ENCODE measurements at regions not wholly inside any gene's neighbourhood (a gene's known extent, or its start where the extent isn't known, plus 50 kb on each side); places are given as distances from the start of the nearest gene placed in this dataset.

DNA sequence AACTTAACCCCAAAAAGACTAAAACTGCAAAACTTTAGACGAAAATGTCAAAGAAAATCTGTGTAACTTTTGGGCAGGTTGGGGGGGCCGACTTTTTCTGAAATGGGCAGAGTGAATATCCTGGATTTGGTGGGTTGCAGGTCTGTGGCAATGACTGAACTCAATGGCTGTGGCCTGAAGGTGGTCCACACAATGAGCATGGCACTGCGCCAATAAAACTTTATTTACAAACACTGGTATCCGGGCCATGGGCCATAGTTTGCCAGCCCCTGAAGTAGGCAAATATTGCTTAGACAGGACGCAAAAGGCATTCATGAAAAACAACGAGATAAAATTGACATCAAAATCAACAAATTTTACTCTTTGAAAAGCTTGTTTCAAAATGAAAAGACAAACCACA, 66.2 kb downstream of the RTP5 start (continued):
- TF ChIP-seq, protein P1, sequence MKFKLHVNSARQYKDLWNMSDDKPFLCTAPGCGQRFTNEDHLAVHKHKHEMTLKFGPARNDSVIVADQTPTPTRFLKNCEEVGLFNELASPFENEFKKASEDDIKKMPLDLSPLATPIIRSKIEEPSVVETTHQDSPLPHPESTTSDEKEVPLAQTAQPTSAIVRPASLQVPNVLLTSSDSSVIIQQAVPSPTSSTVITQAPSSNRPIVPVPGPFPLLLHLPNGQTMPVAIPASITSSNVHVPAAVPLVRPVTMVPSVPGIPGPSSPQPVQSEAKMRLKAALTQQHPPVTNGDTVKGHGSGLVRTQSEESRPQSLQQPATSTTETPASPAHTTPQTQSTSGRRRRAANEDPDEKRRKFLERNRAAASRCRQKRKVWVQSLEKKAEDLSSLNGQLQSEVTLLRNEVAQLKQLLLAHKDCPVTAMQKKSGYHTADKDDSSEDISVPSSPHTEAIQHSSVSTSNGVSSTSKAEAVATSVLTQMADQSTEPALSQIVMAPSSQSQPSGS (IDR thresholded peaks at IDR 0.05; ENCODE audit: low read length) = no peak
- TF ChIP-seq KDM1A (IDR thresholded peaks at IDR 0.05; ENCODE audit: borderline replicate concordance, low read length) (no peak), KDM5A (IDR thresholded peaks at IDR 0.05; ENCODE audit: low read length) (no peak), TEAD4 (IDR thresholded peaks at IDR 0.05; ENCODE audit: low read depth, low read length) (no peak)
- TF ChIP-seq, protein P2, sequence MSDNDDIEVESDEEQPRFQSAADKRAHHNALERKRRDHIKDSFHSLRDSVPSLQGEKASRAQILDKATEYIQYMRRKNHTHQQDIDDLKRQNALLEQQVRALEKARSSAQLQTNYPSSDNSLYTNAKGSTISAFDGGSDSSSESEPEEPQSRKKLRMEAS (IDR thresholded peaks at IDR 0.05) = no peak

Data from H1 (cell line).